CD4-positive, alpha-beta T cell treated with Interferon gamma for 1 hour (primary cell): ENCODE measurements at regions not wholly inside any gene's neighbourhood (a gene's known extent, or its start where the extent isn't known, plus 50 kb on each side); places are given as distances from the start of the nearest gene placed in this dataset.

Experiments
- DNase-seq: peaks from one replicate; pipeline ENCODE4 v3.0.0-alpha.2; 2020

DNA sequence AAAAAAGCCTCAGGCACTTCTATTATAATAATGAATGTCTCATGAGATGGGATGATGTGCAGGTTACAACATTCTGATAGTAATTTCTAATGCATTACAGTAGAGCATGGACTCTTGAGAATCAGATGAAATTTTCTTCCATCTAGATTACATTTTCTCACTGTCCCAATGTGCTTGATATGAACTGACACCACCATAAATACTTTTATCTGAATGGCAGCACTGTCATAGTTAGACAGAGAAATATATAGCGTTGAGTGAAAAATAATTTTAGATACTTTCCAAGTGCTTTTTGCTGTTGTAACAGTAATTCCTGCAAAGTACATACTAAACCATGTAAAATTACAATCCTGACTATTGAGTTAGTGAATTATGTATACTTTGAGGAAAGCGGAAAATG, 630.1 kb downstream of the BRINP3 start:
- no peak for DNase-seq

- DNase-seq: no peak
Observed at GRCh38 chr1:189851806-189852367, 625.8 kb downstream of the BRINP3 start.

GRCh38 chr1:189859385-189859977, 618.2 kb downstream of the BRINP3 start:
- no peak for DNase-seq

- no peak for DNase-seq
Observed at GRCh38 chr1:189866606-189867005, 611.1 kb downstream of the BRINP3 start.

DNA sequence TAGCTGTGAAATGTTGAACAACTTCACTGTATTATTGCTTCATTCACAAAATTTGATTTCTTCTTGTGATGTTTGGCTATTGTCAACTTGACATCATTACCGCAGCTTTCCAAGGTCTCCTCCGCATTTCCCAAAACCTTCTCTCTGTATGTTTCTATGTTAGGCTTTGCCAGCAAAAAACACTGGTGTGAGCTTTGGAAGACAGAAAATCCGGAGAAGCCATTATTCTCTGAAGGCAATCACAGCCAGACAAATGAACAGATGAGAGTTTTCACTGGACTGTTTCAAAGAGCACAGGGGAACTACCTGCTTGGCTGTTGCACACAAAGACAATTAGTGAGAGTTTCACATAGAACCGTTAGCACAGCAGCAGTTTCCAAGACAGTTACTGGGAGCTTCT, 609.6 kb downstream of the BRINP3 start:
- DNase-seq: no peak

- no peak for DNase-seq
Observed at GRCh38 chr1:189874715-189875435, 602.8 kb downstream of the BRINP3 start.

GRCh38 chr1:189880135-189880534, 597.5 kb downstream of the BRINP3 start:
- no peak for DNase-seq

DNA sequence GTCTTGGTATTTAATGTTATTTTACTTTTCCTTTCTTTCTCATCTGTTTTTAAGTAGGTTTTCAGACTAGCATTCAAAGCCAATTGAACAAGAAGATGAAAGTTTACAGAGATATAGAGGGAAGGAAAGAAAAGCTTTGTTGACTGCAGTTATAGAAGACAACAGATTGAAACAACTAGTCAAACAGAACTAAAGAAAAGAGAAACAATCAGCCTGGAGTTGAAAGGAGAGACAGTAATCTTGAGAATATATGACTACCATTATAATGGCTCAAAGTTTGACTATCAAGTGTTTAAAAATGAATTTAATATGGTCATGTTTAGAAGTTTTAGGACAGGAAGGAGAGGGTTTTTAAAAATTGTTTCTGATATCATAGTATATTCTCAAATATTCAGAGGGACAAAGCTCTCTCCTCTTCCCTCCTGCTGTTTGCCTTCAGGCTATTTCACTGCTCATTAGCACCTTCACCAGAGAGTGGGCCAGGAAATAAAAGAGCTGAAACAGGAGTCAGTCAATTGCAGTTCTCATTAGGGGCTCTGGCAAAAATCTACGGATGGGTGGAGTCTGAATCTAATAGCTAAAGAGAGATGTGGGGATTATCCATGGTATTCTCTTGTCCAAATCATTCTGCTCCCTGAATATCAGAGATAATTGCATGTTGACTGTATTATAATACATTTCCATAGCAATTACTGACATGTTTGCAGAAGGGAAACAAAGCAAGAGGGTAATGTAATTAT, 577.8 kb downstream of the BRINP3 start:
- no peak for DNase-seq

DNA sequence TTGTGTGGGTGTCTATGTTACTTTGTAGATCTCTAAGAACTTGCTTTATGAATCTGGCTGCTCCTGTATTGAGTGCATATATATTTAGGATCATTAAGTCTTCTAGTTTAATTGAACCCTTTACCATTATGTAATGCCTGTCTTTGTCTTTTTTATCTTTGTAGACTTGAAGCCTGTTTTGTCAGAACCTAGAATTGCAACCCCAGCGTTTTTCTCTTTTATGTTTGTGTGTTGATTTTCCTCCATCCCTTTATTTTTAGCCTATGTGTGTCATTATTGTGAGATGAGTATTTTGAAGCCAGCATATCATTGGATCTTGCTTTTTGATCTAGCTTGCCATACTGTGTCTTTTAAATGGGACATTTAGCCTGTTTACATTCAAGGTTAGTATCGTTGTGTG, 573.2 kb downstream of the BRINP3 start:
- DNase-seq: no peak

DNA sequence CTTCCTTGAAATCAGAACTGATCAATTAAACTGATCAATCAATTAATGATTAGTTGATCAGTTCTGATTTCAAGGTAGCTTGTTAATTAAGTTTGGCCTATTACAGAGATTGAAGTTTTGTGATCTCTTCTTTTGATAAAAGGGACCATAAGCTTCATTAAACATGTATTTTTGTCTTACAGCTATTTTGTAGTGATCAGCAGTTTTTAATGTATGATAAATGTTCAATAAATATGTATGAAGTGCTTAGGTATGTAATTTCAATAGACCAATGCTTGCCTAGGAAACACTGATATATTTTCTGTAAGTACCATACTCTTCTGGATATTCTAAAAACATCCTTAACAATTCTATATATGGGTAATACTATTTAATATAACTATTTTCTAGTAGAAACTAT, 569.6 kb downstream of the BRINP3 start:
- no peak for DNase-seq

DNA sequence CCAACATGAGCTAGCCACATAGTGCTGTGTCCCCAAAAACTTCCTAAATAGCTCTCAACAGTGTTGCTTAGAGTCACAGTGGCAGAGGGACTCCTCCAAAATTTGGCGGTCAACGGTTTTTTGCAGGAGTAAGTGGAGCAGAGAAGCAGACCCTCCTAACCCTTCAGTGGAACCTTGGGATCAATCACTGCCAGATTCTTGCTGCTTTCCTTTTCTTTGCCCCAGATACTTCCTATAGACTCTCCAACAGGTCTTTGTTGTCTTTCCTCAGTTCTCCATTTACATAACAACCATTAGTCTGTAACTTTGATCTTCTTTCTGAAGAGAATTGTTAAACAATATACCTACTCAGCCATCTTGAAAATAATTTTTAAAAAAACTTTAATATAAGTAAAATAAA, 556.1 kb downstream of the BRINP3 start:
- DNase-seq: no peak

DNA sequence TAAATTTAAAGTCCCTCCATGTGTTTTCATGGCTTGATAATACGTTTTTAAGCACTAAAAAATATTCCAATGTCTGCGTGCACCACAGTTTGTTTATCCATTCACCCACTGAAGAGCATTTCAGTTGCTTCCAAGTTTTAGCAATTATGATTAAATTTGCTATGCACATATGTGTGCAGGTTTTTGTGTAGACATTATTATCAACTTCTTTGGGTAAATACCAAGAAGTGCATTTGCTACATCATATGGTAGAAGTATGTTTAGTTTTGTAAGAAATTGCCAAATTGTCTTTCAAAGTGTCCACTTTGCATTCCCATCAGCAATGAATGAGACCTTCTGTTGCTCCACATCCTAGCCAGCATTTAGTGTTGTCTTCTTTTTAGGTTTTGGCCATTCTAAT, 550.0 kb downstream of the BRINP3 start:
- no peak for DNase-seq

- no peak for DNase-seq
Observed at GRCh38 chr1:189929501-189930099, 548.1 kb downstream of the BRINP3 start.

DNA sequence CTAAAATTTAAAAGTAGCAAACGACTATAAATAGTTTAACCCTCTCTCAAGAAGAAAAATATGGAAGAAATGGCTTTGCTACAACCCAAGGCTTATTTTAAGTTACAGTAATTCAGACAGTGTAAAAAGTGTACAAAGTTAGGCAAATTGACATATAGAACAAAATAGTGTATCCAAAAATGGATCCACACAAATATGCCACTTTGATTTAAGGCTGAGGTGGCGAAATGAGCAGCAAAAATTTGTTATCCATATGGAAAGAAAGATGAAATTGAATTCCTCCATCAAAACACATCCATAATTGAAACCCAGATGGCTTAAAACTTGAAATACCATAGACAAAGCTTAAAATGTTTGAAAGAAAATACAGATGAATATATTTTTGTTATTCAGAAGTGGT, 540.8 kb downstream of the BRINP3 start:
- DNase-seq: no peak

- DNase-seq: no peak
Observed at GRCh38 chr1:189939967-189940366, 537.7 kb downstream of the BRINP3 start.

GRCh38 chr1:189941922-189942321, 535.7 kb downstream of the BRINP3 start:
- no peak for DNase-seq

DNA sequence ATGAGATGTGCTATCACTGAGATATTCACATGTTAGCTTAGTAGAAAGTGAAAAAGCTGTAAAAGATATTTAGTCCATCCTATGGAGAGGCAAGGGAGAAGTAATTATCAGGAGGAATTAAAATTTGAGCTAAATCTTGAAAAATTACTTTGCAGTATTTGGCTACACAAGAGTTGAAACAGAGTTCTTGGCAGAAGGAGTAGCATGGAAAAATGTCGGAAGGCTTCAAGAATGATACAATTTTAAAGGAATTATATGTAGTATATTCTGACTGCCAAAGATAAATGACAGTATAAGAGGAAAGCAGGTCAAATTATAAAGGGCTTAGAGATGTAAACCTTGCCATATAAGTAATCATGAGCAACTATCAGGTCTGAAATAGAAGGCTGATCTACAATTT, 518.9 kb downstream of the BRINP3 start:
- DNase-seq: no peak

- DNase-seq: no peak
Observed at GRCh38 chr1:189960769-189961168, 516.9 kb downstream of the BRINP3 start.

DNA sequence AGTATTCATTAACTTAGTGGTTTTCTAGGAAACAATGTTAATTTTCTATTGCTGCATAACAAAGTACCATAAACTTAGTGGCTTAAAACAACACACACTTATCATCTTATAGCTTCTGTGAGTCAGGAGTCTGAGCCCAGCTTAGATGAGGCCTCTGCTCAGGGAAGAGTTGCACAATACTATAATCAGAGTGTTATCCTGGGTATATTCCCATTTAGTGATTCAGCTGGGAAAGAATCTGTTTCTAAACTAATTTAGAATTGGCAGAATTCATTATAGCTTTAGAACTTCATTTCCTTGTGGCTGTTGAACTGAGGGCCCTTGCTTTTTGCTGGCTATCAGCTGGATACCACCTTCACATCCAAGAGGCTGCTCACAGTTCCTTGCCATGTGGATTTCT, 515.5 kb downstream of the BRINP3 start:
- no peak for DNase-seq

- DNase-seq: no peak
Observed at GRCh38 chr1:189970331-189971230, 507.1 kb downstream of the BRINP3 start.

GRCh38 chr1:189971656-189972055, 506.0 kb downstream of the BRINP3 start:
- no peak for DNase-seq

DNA sequence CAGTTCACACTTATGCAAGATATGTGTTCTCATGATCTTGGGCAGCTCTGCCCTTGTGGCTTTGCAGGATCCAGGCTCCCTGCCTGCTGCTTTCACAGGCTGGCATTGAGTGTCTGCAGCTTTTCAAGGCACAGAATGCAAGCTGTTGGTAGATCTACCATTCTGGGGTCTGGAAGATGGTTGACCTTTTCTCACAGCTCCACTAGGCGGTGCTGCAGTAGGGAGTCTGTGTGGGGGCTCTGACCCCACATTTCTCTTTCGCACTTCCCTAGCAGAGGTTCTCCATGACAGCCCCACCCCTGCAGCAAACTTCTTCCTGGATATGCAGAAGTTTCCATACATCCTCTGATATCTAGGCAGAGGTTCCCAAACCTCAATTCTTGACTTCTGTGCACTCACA, 500.5 kb downstream of the BRINP3 start:
- DNase-seq: no peak
